Stomach (tissue), 4 donors: ENCODE measurements at regions not wholly inside any gene's neighbourhood (a gene's known extent, or its start where the extent isn't known, plus 50 kb on each side); places are given as distances from the start of the nearest gene placed in this dataset.

Experiments
- small RNA-seq, 4 donors: library from RNA; depleted of rRNA; stranded (forward); fragments of <200 nt; gene quantifications; one replicate each; pipeline ENCODE3, GENCODE V24; 2016

Small RNA genes lying in the stretch of these regions (small RNA-seq; reads per million reads assigned to genes)
- gene AC174048.1 (0 reads per million in 4 donors), gene RF00561 (0 to 0.10 (median 0) reads per million in 4 donors)
